ENCODE measurements at regions not wholly inside any gene's neighbourhood (a gene's known extent, or its start where the extent isn't known, plus 50 kb on each side); places are given as distances from the start of the nearest gene placed in this dataset.

- peak; percentile 3 for DNase-seq (ENCODE audit: low read depth)
- TF ChIP-seq, protein P1, sequence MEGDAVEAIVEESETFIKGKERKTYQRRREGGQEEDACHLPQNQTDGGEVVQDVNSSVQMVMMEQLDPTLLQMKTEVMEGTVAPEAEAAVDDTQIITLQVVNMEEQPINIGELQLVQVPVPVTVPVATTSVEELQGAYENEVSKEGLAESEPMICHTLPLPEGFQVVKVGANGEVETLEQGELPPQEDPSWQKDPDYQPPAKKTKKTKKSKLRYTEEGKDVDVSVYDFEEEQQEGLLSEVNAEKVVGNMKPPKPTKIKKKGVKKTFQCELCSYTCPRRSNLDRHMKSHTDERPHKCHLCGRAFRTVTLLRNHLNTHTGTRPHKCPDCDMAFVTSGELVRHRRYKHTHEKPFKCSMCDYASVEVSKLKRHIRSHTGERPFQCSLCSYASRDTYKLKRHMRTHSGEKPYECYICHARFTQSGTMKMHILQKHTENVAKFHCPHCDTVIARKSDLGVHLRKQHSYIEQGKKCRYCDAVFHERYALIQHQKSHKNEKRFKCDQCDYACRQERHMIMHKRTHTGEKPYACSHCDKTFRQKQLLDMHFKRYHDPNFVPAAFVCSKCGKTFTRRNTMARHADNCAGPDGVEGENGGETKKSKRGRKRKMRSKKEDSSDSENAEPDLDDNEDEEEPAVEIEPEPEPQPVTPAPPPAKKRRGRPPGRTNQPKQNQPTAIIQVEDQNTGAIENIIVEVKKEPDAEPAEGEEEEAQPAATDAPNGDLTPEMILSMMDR (IDR thresholded peaks at IDR 0.05; ENCODE audit: insufficient read depth, low read depth, low read length) = no peak
- H3K4me3 ChIP-seq (ENCODE audit: low read depth, low read length) = no peak overlapping the region
Observed at GRCh38 chr16:75919664-75920063, 193.4 kb upstream of the CPHXL start.

DNA sequence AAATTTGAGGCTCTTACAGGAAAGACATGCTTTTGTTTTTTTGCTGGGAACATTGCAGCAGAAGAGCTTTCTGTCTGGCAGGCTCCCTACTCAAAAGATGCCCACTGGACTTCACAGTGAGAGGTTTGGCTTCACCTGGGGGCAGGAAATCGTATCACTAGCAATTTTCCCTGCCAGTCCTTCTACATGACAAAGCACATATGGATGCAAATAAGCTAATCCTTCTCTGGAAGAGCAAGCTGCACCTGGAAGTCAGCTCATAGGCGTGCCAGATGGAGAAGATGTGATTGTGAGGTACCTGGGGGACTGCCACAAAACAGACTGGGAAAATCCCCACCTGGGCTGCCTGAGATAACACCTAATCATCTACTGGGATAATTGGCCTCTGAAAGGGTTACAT lies 195.0 kb upstream of the CPHXL start:
- TF ChIP-seq, protein P1 (IDR thresholded peaks at IDR 0.05; ENCODE audit: insufficient read depth, low read depth, low read length) = no peak
- no peak overlapping the region for H3K4me3 ChIP-seq (ENCODE audit: low read depth, low read length)

DNA sequence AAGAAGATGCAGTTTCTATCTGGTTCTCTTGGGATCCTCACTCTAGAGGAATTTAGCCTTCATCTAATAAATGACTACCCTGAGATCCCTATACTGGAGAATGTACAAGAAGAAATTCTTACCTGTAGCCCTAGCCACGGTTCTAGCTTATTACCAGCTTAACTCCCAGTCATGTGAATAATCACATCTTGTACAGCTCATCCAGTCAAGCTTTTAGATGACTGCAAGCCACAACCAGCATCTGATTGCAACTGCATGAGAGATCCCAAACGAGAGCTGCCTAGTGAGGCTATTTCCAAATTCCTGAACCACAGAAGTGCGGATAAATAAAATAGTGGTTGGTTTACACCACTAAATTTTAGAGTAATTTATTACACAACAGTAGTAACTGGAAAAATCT lies 196.0 kb upstream of the CPHXL start:
- TF ChIP-seq, protein P1 (IDR thresholded peaks at IDR 0.05; ENCODE audit: insufficient read depth, low read depth, low read length) = no peak
- H3K4me3 ChIP-seq (ENCODE audit: low read depth, low read length) = no peak overlapping the region
- no peak for DNase-seq (ENCODE audit: low read depth)

More for the DNA sequence above, 195.0 kb upstream of the CPHXL start:
- no peak for DNase-seq (ENCODE audit: low read depth)

- DNase-seq (ENCODE audit: low read depth) = no peak
- no peak overlapping the region for H3K4me3 ChIP-seq (ENCODE audit: low read depth, low read length)
- TF ChIP-seq, protein P1 (IDR thresholded peaks at IDR 0.05; ENCODE audit: insufficient read depth, low read depth, low read length) = no peak
Observed at GRCh38 chr16:75924397-75924796, 198.1 kb upstream of the CPHXL start.

- DNase-seq (ENCODE audit: low read depth) = no peak
- TF ChIP-seq, protein P1 (IDR thresholded peaks at IDR 0.05; ENCODE audit: insufficient read depth, low read depth, low read length) = no peak
- H3K4me3 ChIP-seq (ENCODE audit: low read depth, low read length) = no peak overlapping the region
Observed at GRCh38 chr16:75927810-75928209, 201.5 kb upstream of the CPHXL start.

DNA sequence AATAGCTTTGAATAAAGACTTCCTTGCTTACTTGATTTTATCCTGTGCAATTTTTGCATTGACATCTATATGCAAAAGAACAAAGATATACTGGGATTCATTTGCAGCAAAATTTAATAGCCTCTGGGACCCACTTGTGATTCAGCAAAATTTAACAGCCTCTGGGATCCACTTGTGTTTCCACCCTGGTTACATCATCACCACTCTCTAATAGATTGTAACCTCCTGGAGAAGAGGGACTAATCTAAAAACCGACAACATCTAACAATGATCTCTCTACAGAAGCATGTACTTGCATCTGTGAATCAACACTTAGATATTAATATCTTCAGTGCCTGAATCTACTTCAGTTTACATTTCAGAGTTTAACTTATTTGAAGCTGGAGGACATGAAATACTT lies 202.0 kb upstream of the CPHXL start:
- no peak overlapping the region for H3K4me3 ChIP-seq (ENCODE audit: low read depth, low read length)
- TF ChIP-seq, protein P1 (IDR thresholded peaks at IDR 0.05; ENCODE audit: insufficient read depth, low read depth, low read length) = no peak
- peak; percentile 12 for DNase-seq (ENCODE audit: low read depth)

- no peak overlapping the region for H3K4me3 ChIP-seq (ENCODE audit: low read depth, low read length)
- DNase-seq (ENCODE audit: low read depth) = peak; percentile 8
- TF ChIP-seq, protein P1 (IDR thresholded peaks at IDR 0.05; ENCODE audit: insufficient read depth, low read depth, low read length) = no peak
Observed at GRCh38 chr16:75929046-75929445, 202.8 kb upstream of the CPHXL start.
